Skeletal muscle tissue (tissue), 3 donors: ENCODE measurements at regions not wholly inside any gene's neighbourhood (a gene's known extent, or its start where the extent isn't known, plus 50 kb on each side); places are given as distances from the start of the nearest gene placed in this dataset.

ENCODE experiments used
- H3K27ac ChIP-seq: one replicate; pipeline ENCODE4 v1.7.0; 2013; ENCODE audit warnings: mild to moderate bottlenecking, low read depth, low read length, inconsistent platforms
- H3K27me3 ChIP-seq, 3 donors: one replicate each; pipeline ENCODE4 v1.7.0; 2013; ENCODE audit warnings: low read length in 3 of 3; ENCODE audit not compliant: control insufficient read depth in 3 of 3, insufficient read depth in 3 of 3
- H3K36me3 ChIP-seq, 3 donors: one replicate each; pipeline ENCODE4 v1.7.0; 2013; ENCODE audit warnings: low read length in 3 of 3; ENCODE audit not compliant: control insufficient read depth in 3 of 3, insufficient read depth in 3 of 3
- H3K4me1 ChIP-seq, 3 donors: one replicate each; pipeline ENCODE4 v1.7.0; 2013; ENCODE audit warnings: low read length in 3 of 3, mild to moderate bottlenecking in 3 of 3; ENCODE audit not compliant: control insufficient read depth in 3 of 3, insufficient read depth in 3 of 3
- H3K4me3 ChIP-seq, 3 donors: one replicate each; pipeline ENCODE4 v1.7.0; 2013; ENCODE audit warnings: low read length in 3 of 3
- H3K9ac ChIP-seq, 3 donors: one replicate each; pipeline ENCODE4 v1.7.0; 2013; ENCODE audit warnings: low read length in 3 of 3, mild to moderate bottlenecking in 3 of 3, moderate library complexity in 2 of 3, low read depth in 1 of 3
- H3K9me3 ChIP-seq, 3 donors: one replicate each; pipeline ENCODE4 v1.7.0; 2013; ENCODE audit warnings: low read length in 3 of 3; ENCODE audit not compliant: control insufficient read depth in 3 of 3
- donor health status: Osteomylitis.

GRCh38 chr7:24505968-24506367 is 67.3 kb upstream of the PALS2 start:
- H3K9me3 ChIP-seq: no peaks in the 10 kb centered on the region
- no peak overlapping the region for H3K4me3 ChIP-seq
- H3K27ac ChIP-seq: no peak overlapping the region
- no peaks in the 10 kb centered on the region for H3K27me3 ChIP-seq
- no peaks in the 10 kb centered on the region for H3K4me1 ChIP-seq
- no peaks in the 10 kb centered on the region for H3K36me3 ChIP-seq
- H3K9ac ChIP-seq: no peak overlapping the region

GRCh38 chr7:24508316-24508715 is 64.9 kb upstream of the PALS2 start:
- H3K27ac ChIP-seq: no peak overlapping the region
- H3K9ac ChIP-seq: no peak overlapping the region
- H3K36me3 ChIP-seq: no peaks in the 10 kb centered on the region
- no peak overlapping the region for H3K4me3 ChIP-seq
- H3K9me3 ChIP-seq: no peaks in the 10 kb centered on the region
- no peaks in the 10 kb centered on the region for H3K27me3 ChIP-seq
- H3K4me1 ChIP-seq: no peaks in the 10 kb centered on the region

- H3K27ac ChIP-seq: no peak overlapping the region
- no peaks in the 10 kb centered on the region for H3K9me3 ChIP-seq
- H3K27me3 ChIP-seq: no peaks in the 10 kb centered on the region
- H3K36me3 ChIP-seq: no peaks in the 10 kb centered on the region
- H3K4me3 ChIP-seq: no peak overlapping the region
- no peak overlapping the region for H3K9ac ChIP-seq
- no peaks in the 10 kb centered on the region for H3K4me1 ChIP-seq
Observed at GRCh38 chr7:24510759-24511158, 62.5 kb upstream of the PALS2 start.

GRCh38 chr7:24517166-24517565 is 56.1 kb upstream of the PALS2 start:
- H3K4me3 ChIP-seq: no peak overlapping the region
- no peaks in the 10 kb centered on the region for H3K36me3 ChIP-seq
- H3K4me1 ChIP-seq: no peaks in the 10 kb centered on the region
- no peak overlapping the region for H3K9ac ChIP-seq
- no peaks in the 10 kb centered on the region for H3K9me3 ChIP-seq
- no peak overlapping the region for H3K27ac ChIP-seq
- no peaks in the 10 kb centered on the region for H3K27me3 ChIP-seq

GRCh38 chr7:24521917-24522623 is 51.2 kb upstream of the PALS2 start:
- Histone ChIP-seq H3K9ac (no peak overlapping the region), H3K4me1 (no peaks in the 10 kb centered on the region), H3K27me3 (no peaks in the 10 kb centered on the region), H3K4me3 (no peak overlapping the region), H3K9me3 (no peaks in the 10 kb centered on the region), H3K36me3 (no peaks in the 10 kb centered on the region), H3K27ac (no peak overlapping the region)
